GM21786 (cell line): ENCODE measurements at regions not wholly inside any gene's neighbourhood (a gene's known extent, or its start where the extent isn't known, plus 50 kb on each side); places are given as distances from the start of the nearest gene placed in this dataset.

Experiments used
- ATAC-seq: cut with Tn5 transposase; IDR thresholded peaks from one replicate; pipeline ENCODE4 v1.9.1; 2021; ENCODE audit not compliant: unreplicated experiment

- no peak for ATAC-seq
Observed at GRCh38 chr5:33312571-33313549, 127.9 kb upstream of the TARS1 start.

- no peak for ATAC-seq
Observed at GRCh38 chr5:33315189-33315588, 125.6 kb upstream of the TARS1 start.

- no peak for ATAC-seq
Observed at GRCh38 chr5:33316773-33317172, 124.0 kb upstream of the TARS1 start.

GRCh38 chr5:33317271-33317670, 123.5 kb upstream of the TARS1 start:
- ATAC-seq, result no peak

- no peak for ATAC-seq
Observed at GRCh38 chr5:33319151-33319550, 121.6 kb upstream of the TARS1 start.

- ATAC-seq, result no peak
Observed at GRCh38 chr5:33319841-33320240, 120.9 kb upstream of the TARS1 start.

GRCh38 chr5:33321026-33321425, 119.7 kb upstream of the TARS1 start:
- ATAC-seq, result no peak

- no peak for ATAC-seq
Observed at GRCh38 chr5:33322632-33323031, 118.1 kb upstream of the TARS1 start.

- ATAC-seq, result no peak
Observed at GRCh38 chr5:33324667-33325307, 116.0 kb upstream of the TARS1 start.

GRCh38 chr5:33328818-33329217, 111.9 kb upstream of the TARS1 start:
- no peak for ATAC-seq

GRCh38 chr5:33329891-33330290, 110.9 kb upstream of the TARS1 start:
- ATAC-seq, result no peak

GRCh38 chr5:33330426-33330825, 110.3 kb upstream of the TARS1 start:
- no peak for ATAC-seq

GRCh38 chr5:33330992-33331391, 109.8 kb upstream of the TARS1 start:
- no peak for ATAC-seq

- no peak for ATAC-seq
Observed at GRCh38 chr5:33332804-33333203, 108.0 kb upstream of the TARS1 start.

GRCh38 chr5:33334829-33335228, 105.9 kb upstream of the TARS1 start:
- ATAC-seq, result no peak

- ATAC-seq, result no peak
Observed at GRCh38 chr5:33336891-33337636, 103.7 kb upstream of the TARS1 start.

GRCh38 chr5:33337637-33337992, 103.2 kb upstream of the TARS1 start:
- ATAC-seq, result no peak

- no peak for ATAC-seq
Observed at GRCh38 chr5:33338336-33339110, 102.2 kb upstream of the TARS1 start.

GRCh38 chr5:33339413-33339812, 101.4 kb upstream of the TARS1 start:
- no peak for ATAC-seq

GRCh38 chr5:33340195-33340594, 100.6 kb upstream of the TARS1 start:
- no peak for ATAC-seq

GRCh38 chr5:33341351-33341750, 99.4 kb upstream of the TARS1 start:
- no peak for ATAC-seq
